ENCODE measurements at regions not wholly inside any gene's neighbourhood (a gene's known extent, or its start where the extent isn't known, plus 50 kb on each side); places are given as distances from the start of the nearest gene placed in this dataset.

DNA sequence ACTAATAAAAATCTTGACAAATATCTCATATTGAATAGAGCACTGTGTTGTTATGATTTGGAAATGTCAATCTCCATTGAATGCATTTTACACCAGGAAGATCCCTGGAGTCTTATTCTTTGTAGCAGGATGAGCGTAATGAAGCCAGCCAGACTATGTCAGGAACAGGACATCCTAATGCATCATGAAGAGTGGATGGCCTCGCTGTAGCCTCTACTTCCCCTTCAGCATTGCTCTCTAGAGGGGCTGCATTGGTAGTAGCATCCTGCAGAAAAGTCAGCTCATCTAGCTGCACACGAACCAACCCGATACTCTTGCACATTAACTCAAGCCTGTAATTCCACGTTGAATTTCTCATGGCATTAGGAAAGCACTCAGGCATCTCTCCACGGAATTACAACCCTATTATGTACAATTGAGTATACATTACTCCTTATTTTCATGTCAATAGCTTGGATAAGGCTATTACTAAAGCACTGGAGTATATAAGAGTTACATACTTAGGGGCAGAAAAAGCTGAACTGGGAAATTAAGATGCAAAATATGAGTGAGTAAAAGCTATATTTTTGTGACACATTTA is 76.1 kb downstream of the CMPK2 start:
- TF ChIP-seq, protein P1, sequence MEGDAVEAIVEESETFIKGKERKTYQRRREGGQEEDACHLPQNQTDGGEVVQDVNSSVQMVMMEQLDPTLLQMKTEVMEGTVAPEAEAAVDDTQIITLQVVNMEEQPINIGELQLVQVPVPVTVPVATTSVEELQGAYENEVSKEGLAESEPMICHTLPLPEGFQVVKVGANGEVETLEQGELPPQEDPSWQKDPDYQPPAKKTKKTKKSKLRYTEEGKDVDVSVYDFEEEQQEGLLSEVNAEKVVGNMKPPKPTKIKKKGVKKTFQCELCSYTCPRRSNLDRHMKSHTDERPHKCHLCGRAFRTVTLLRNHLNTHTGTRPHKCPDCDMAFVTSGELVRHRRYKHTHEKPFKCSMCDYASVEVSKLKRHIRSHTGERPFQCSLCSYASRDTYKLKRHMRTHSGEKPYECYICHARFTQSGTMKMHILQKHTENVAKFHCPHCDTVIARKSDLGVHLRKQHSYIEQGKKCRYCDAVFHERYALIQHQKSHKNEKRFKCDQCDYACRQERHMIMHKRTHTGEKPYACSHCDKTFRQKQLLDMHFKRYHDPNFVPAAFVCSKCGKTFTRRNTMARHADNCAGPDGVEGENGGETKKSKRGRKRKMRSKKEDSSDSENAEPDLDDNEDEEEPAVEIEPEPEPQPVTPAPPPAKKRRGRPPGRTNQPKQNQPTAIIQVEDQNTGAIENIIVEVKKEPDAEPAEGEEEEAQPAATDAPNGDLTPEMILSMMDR (IDR thresholded peaks at IDR 0.05; ENCODE audit: control extremely low read depth in 1 of 3, insufficient read depth in 1 of 3, low read depth in 1 of 3, low read length in 3 of 3) = no peak
- TF ChIP-seq CBX5 (IDR thresholded peaks at IDR 0.05; ENCODE audit: low read depth, low read length) = no peak
- no peak for TF ChIP-seq YY1 (IDR thresholded peaks at IDR 0.05; ENCODE audit: low read depth, low read length)
- TF ChIP-seq POLR2A (IDR thresholded peaks at IDR 0.05; ENCODE audit: control extremely low read depth in 1 of 2, low read depth in 2 of 2, low read length in 2 of 2) = no peak
- TF ChIP-seq BACH1 (IDR thresholded peaks at IDR 0.05; ENCODE audit: low read length) = no peak
- no peak for TF ChIP-seq SIRT6 (IDR thresholded peaks at IDR 0.05; ENCODE audit: low read length)

Data from H1 (cell line).